GM20431 (cell line): ENCODE measurements at regions not wholly inside any gene's neighbourhood (a gene's known extent, or its start where the extent isn't known, plus 50 kb on each side); places are given as distances from the start of the nearest gene placed in this dataset.

Experiments used
- in situ Hi-C: fragments of 300-500 bp; cut with MseI, MboI; formaldehyde crosslinking; loops from one replicate; pipeline ENCODE4 v1.15.0; 2020; ENCODE audit warnings: low sequenced_read_pairs; ENCODE audit not compliant: unreplicated experiment

DNA sequence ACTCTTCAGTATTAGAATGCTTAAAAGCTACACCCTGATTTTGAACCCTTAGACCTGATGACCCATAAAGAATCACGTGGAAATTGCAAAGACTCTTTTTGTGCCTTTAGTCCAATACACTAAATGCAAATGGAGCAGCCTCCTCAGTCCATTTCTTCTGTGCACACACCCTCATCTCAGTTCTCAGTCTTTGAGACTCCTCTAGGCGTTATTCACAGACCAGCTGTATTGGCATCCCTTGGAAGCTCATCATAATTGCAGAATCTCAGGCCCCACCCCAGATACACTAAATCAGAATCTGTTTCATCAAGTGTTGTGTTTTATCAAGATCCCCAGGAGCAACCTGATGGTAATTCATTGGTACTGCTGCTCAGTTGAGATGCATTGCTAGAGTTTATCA is 335.0 kb upstream of the ATP5MC3 start:
- in situ Hi-C loops: no loop called here

DNA sequence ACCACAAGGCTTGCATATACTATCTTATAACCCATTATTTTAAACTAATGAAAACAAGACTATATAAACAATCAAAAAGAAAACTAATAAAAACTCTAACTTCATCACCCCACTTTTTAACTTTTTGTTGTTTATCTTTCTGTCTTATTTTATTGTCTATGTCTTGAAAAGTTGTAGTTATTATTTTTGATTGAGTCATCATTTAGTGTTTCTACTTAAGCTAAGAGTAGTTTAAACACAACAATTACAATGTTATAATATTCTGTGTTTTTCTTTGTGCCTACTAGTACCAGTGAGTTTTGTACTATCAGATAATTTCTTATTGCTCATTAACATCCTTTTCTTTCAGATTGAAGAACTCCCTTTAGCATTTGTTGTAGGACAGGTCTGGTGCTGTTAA is 318.7 kb upstream of the ATP5MC3 start:
- in situ Hi-C loops: no loop called here

DNA sequence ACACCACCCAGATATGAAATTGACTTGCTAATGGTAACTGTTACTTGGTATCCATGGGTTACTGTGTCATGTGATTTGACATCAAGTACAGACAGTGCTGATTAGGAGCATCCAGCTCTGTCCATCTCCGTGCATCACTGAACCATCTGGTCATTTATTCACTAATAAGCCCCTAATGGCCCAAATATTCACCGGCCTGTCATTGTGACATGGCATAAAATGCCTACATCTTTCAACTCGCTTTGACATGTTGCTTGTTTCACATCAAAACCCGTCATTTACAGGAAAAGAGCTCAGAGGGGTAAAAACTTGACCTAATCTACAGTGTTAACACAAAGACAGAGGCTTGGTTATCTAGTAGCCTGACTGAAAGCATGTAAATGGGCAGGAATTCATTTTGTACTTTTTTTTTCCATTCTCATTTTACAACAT is 308.9 kb upstream of the ATP5MC3 start:
- in situ Hi-C loops: no loop called here

- in situ Hi-C loops: no loop called here
These were observed 296.7 kb upstream of the ATP5MC3 start for GRCh38 chr2:175478096-175478768.

- in situ Hi-C loops: no loop called here
These were observed 295.4 kb upstream of the ATP5MC3 start for GRCh38 chr2:175476948-175477347.

GRCh38 chr2:175476374-175476773 is 294.9 kb upstream of the ATP5MC3 start:
- in situ Hi-C loops: no loop called here

DNA sequence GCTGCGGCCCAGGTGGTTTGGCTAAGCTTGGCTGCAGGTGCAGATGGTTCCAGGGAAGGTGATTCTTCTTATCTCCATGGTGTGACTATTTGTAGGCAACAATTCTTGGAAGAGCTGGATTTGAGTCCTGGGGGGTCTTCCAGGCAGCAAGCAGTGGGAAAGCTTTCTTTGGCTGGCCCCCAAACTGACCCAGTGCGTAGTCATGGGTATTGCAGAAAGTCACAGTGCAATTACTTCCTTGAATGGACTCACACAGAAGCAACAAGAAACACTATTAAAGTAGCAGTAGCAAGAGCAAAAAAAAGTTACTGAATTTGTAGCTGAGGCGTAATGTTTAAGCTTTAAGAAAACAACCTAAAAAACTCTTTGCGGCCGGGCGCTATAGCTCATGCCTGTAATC is 293.6 kb upstream of the ATP5MC3 start:
- in situ Hi-C loops: no loop called here

DNA sequence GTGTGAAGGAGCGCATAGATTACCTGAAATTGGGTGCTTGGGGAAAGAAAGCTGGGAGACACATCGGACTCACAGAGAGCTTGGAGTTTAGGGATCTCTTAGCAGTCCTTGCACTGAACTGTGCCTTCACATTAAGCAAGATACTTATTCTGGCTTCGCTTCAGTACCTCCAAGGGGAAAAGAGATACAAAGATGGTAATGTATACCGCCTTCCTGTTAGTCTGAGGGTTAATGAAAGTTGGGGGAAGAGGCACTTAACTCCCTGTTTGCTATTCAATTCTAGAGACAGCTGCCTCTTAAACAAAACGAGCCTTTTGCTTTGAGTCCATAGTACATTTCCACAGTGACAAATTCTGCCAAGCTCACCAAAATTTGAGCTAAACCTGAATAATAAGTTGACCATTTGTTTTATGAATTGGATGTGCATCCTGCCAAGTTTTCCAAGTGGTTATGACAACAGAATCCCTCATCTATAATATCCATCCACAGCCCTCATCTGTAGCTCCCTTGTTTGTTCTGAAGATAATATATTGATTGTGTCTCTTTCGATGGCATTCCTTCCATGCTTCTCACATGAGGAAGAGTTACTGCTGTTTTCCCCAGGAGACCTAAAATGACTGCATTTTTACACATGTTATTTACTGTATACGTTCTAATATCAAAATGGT is 287.1 kb upstream of the ATP5MC3 start:
- in situ Hi-C loops: no loop called here

DNA sequence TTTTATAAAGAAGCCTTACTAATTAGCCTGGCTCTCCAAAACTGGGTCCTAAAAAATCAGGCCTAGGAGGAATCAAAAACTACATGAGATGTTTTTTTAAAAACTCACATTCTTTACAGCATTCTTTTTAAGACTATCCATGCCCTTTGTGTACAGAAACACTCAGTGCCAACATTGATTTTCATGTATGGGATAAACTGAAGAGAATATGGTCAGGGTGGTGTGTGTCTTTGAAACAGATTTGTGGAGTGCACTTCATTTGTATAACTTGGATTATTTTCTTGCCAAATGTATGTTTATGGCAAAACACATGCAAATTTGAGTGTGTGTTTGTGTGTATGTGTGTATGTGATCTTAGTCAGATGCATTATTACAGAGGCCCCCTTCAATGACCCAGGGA is 283.6 kb upstream of the ATP5MC3 start:
- in situ Hi-C loops: no loop called here

DNA sequence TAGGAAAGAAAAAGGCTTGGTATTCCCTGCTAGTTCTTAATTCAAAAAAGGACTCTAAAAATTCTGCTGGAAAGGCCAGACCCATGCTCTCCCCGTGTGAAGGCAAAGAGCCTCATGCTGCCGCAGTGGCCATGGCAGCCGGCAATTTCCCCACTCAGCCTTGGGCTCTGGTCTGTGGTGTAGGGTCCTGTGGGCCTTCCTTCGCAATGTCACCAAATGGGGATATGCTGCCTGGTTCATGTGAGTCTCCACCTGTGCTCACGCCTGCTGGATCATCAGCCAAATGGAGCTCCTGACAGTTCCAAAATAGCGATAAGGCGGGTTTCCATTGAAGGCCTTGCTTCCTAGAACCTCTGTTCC is 282.8 kb upstream of the ATP5MC3 start:
- in situ Hi-C loops: no loop called here

GRCh38 chr2:175463589-175464310 is 282.2 kb upstream of the ATP5MC3 start:
- in situ Hi-C loops: no loop called here

GRCh38 chr2:175463169-175463568 is 281.7 kb upstream of the ATP5MC3 start:
- in situ Hi-C loops: no loop called here

DNA sequence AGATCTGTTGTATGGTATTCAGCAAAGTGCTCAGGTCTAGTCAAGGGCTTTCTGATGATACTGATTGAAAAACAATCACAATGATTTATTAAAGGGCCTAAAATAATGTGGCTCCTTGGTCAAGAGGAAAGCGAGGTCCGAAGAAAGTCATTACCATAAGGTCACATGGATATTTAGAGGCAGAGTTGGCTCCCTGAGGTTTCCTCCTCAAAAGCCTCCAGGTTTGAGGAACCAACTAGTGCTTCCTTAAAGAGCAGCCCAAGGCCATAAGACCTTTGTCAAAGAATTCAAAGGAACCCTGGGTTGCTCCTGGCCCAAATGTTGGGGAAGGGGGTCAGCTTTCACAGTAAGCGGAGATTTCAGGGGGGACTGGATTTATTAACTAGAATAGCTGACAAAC is 280.7 kb upstream of the ATP5MC3 start:
- in situ Hi-C loops: no loop called here

DNA sequence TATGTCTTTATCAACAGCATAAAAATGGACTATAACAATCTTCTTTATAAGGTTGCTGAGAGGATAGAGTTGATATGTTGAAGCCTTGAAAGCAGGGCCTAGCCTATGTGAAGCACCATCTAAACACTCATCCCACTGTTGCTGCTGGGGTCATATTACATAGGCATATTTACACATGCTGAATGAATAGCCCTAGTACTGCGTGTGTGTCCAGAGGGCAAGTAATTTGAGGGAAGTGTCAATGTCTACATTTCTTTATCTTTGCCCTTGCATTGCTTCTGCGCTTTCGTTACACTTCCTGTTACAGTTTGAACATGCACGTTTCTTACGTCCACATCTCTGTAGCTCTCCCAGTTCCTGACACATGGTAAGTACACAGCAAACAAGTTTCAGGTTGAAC is 280.3 kb upstream of the ATP5MC3 start:
- in situ Hi-C loops: no loop called here

DNA sequence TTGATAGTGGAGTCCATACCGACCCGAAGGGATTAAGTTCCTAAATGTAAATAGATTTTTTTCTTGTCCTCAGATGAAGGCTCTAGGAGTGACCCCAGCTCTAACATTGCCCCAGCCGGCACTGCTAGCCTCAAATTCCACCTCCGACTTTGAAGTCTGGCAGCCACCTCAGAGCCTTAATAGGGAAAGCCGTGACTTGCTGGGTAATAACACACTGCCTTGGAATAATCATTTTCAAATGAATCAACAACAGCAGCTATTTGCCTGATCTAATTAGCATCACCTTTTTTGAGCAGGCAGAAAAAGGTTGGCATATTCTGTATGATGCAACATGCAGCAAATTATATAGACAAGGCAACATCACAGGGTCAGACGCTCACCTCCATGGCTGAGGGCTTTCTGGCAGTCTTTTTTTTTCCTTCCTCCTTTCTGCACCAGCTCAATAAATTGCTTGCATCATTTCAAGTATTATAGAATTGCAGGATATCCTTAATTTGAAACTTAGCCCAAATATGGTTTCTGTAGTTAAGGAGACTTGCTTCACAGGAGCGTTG is 276.5 kb upstream of the ATP5MC3 start:
- in situ Hi-C loops: no loop called here

GRCh38 chr2:175454953-175455389 is 273.5 kb upstream of the ATP5MC3 start:
- in situ Hi-C loops: no loop called here

DNA sequence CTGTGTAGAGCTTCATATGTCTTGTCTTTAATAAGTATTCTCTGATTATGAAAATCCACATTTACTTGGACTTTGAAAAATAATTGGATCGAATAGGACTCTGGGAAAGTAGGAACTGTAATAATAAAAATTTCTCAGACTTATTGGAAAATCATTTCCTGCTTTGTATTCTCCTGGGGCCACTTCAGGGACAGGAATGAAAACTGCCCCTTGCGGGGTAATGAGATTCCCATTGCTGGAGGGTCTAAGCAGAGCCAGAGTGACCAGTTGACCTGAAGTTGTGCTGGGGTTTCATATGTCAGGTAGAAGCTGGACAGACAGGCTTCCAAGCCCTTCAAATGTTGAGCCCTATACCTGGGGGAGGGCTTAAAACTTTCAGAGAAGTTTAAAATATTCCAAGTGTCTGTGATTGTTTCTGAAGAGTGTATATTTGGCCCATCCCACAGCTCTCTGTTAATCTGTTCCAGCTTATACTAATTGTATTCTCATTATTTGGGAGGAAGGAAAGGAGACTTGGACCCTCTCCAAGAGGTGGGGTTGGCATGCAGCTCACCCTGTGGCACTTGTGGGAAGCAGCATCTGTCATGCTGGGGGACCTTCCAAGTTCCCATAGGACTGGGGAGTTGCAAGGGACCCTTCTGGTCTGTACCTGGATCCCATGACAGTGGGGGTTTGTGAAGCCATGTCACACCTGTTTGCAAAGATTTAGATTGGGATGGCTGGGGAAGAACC is 268.7 kb upstream of the ATP5MC3 start:
- in situ Hi-C loops: no loop called here

DNA sequence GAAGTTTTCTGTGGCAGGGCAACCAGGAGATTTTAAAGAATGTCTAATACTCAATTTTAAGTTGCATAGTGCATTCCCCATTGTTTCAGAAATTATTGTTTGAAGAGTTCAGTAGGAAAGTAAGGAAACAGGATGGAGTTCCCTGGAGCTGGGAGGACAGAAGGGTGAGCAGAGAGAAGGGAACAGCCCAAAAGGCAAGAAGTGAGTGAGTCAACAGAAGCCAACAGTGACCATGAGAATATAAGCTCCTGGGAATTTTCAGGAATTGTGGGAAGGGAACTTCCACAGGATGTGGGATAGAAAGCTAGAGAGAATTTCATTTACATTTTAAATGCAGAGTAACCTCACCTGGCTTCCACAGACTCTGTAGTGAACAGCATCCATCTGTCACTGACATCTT is 268.1 kb upstream of the ATP5MC3 start:
- in situ Hi-C loops: no loop called here

- in situ Hi-C loops: no loop called here
These were observed 264.7 kb upstream of the ATP5MC3 start for GRCh38 chr2:175446201-175446600.

GRCh38 chr2:175445281-175445680 is 263.8 kb upstream of the ATP5MC3 start:
- in situ Hi-C loops: no loop called here
